ENCODE measurements at regions not wholly inside any gene's neighbourhood (a gene's known extent, or its start where the extent isn't known, plus 50 kb on each side); places are given as distances from the start of the nearest gene placed in this dataset.
A peak's percentile ranks its signal among the peaks of the same experiment; 100 is the strongest.

GRCh38 chr2:74036010-74036409 lies 51.3 kb downstream of the TET3 start:
- no peaks in the 10 kb centered on the region for H3K27me3 ChIP-seq (ENCODE audit: control insufficient read depth in 1 of 2, insufficient read depth in 2 of 2, low read length in 2 of 2)
- H3K27ac ChIP-seq (ENCODE audit: low read depth, low read length) = no peak overlapping the region
- H3K36me3 ChIP-seq (ENCODE audit: control insufficient read depth in 1 of 2, insufficient read depth in 2 of 2, low read length in 2 of 2) = no peaks in the 10 kb centered on the region
- H3K9ac ChIP-seq (ENCODE audit: low read depth in 1 of 2, low read length in 2 of 2) = no peak overlapping the region
- H3K4me1 ChIP-seq (ENCODE audit: control insufficient read depth in 1 of 2, insufficient read depth in 2 of 2, low read length in 2 of 2) = peaks cover 39 to 44% of the 10 kb centered on the region in 2 donors
- no peaks in the 10 kb centered on the region for H3K9me3 ChIP-seq (ENCODE audit: control insufficient read depth in 1 of 2, low read length in 2 of 2)
- no peak overlapping the region for H3K4me3 ChIP-seq (ENCODE audit: low read depth in 1 of 2, low read length in 2 of 2)

- H3K9me3 ChIP-seq (ENCODE audit: control insufficient read depth in 1 of 2, low read length in 2 of 2) = no peaks in the 10 kb centered on the region
- H3K27ac ChIP-seq (ENCODE audit: low read depth, low read length) = no peak overlapping the region
- peak overlapping the region in 1 of 2 donors; percentile 10 for H3K4me3 ChIP-seq (ENCODE audit: low read depth in 1 of 2, low read length in 2 of 2)
- no peaks in the 10 kb centered on the region for H3K36me3 ChIP-seq (ENCODE audit: control insufficient read depth in 1 of 2, insufficient read depth in 2 of 2, low read length in 2 of 2)
- no peaks in the 10 kb centered on the region for H3K27me3 ChIP-seq (ENCODE audit: control insufficient read depth in 1 of 2, insufficient read depth in 2 of 2, low read length in 2 of 2)
- H3K9ac ChIP-seq (ENCODE audit: low read depth in 1 of 2, low read length in 2 of 2) = no peak overlapping the region
- H3K4me1 ChIP-seq (ENCODE audit: control insufficient read depth in 1 of 2, insufficient read depth in 2 of 2, low read length in 2 of 2) = peaks cover 38 to 42% of the 10 kb centered on the region in 2 donors
These were observed 51.9 kb downstream of the TET3 start for GRCh38 chr2:74036450-74037195.

GRCh38 chr2:74037379-74037860 lies 52.7 kb downstream of the TET3 start:
- H3K9ac ChIP-seq (ENCODE audit: low read depth in 1 of 2, low read length in 2 of 2) = no peak overlapping the region
- peaks cover 32 to 34% of the 10 kb centered on the region in 2 donors for H3K4me1 ChIP-seq (ENCODE audit: control insufficient read depth in 1 of 2, insufficient read depth in 2 of 2, low read length in 2 of 2)

GRCh38 chr2:74039611-74040010 lies 54.9 kb downstream of the TET3 start:
- Histone ChIP-seq H3K4me1 (ENCODE audit: control insufficient read depth in 1 of 2, insufficient read depth in 2 of 2, low read length in 2 of 2) (peaks cover 35 to 38% of the 10 kb centered on the region in 2 donors), H3K9me3 (ENCODE audit: control insufficient read depth in 1 of 2, low read length in 2 of 2) (no peaks in the 10 kb centered on the region)

More at GRCh38 chr2:74037379-74037860, 52.7 kb downstream of the TET3 start:
- Histone ChIP-seq H3K27ac (ENCODE audit: low read depth, low read length) (no peak overlapping the region), H3K27me3 (ENCODE audit: control insufficient read depth in 1 of 2, insufficient read depth in 2 of 2, low read length in 2 of 2) (no peaks in the 10 kb centered on the region), H3K9me3 (ENCODE audit: control insufficient read depth in 1 of 2, low read length in 2 of 2) (no peaks in the 10 kb centered on the region), H3K4me3 (ENCODE audit: low read depth in 1 of 2, low read length in 2 of 2) (peak overlapping the region; percentile 6 to 10), H3K36me3 (ENCODE audit: control insufficient read depth in 1 of 2, insufficient read depth in 2 of 2, low read length in 2 of 2) (no peaks in the 10 kb centered on the region)

GRCh38 chr2:74041182-74041581 lies 56.5 kb downstream of the TET3 start:
- H3K27ac ChIP-seq (ENCODE audit: low read depth, low read length) = no peak overlapping the region
- no peaks in the 10 kb centered on the region for H3K27me3 ChIP-seq (ENCODE audit: control insufficient read depth in 1 of 2, insufficient read depth in 2 of 2, low read length in 2 of 2)
- no peak overlapping the region for H3K4me3 ChIP-seq (ENCODE audit: low read depth in 1 of 2, low read length in 2 of 2)
- no peaks in the 10 kb centered on the region for H3K9me3 ChIP-seq (ENCODE audit: control insufficient read depth in 1 of 2, low read length in 2 of 2)
- peaks cover 0 to under 1% of the 10 kb centered on the region in 2 donors for H3K36me3 ChIP-seq (ENCODE audit: control insufficient read depth in 1 of 2, insufficient read depth in 2 of 2, low read length in 2 of 2)
- H3K4me1 ChIP-seq (ENCODE audit: control insufficient read depth in 1 of 2, insufficient read depth in 2 of 2, low read length in 2 of 2) = peaks cover 32 to 39% of the 10 kb centered on the region in 2 donors
- H3K9ac ChIP-seq (ENCODE audit: low read depth in 1 of 2, low read length in 2 of 2) = no peak overlapping the region

More at GRCh38 chr2:74039611-74040010, 54.9 kb downstream of the TET3 start:
- Histone ChIP-seq H3K27me3 (ENCODE audit: control insufficient read depth in 1 of 2, insufficient read depth in 2 of 2, low read length in 2 of 2) (no peaks in the 10 kb centered on the region), H3K27ac (ENCODE audit: low read depth, low read length) (no peak overlapping the region), H3K4me3 (ENCODE audit: low read depth in 1 of 2, low read length in 2 of 2) (no peak overlapping the region), H3K9ac (ENCODE audit: low read depth in 1 of 2, low read length in 2 of 2) (no peak overlapping the region), H3K36me3 (ENCODE audit: control insufficient read depth in 1 of 2, insufficient read depth in 2 of 2, low read length in 2 of 2) (no peaks in the 10 kb centered on the region)

GRCh38 chr2:74041726-74042125 lies 57.0 kb downstream of the TET3 start:
- Histone ChIP-seq H3K36me3 (ENCODE audit: control insufficient read depth in 1 of 2, insufficient read depth in 2 of 2, low read length in 2 of 2) (peaks cover 0 to 6% of the 10 kb centered on the region in 2 donors), H3K27ac (ENCODE audit: low read depth, low read length) (no peak overlapping the region), H3K27me3 (ENCODE audit: control insufficient read depth in 1 of 2, insufficient read depth in 2 of 2, low read length in 2 of 2) (no peaks in the 10 kb centered on the region), H3K4me1 (ENCODE audit: control insufficient read depth in 1 of 2, insufficient read depth in 2 of 2, low read length in 2 of 2) (peaks cover 27 to 33% of the 10 kb centered on the region in 2 donors), H3K4me3 (ENCODE audit: low read depth in 1 of 2, low read length in 2 of 2) (no peak overlapping the region), H3K9me3 (ENCODE audit: control insufficient read depth in 1 of 2, low read length in 2 of 2) (no peaks in the 10 kb centered on the region), H3K9ac (ENCODE audit: low read depth in 1 of 2, low read length in 2 of 2) (no peak overlapping the region)

GRCh38 chr2:74042606-74043005 lies 57.9 kb downstream of the TET3 start:
- Histone ChIP-seq H3K27ac (ENCODE audit: low read depth, low read length) (no peak overlapping the region), H3K9me3 (ENCODE audit: control insufficient read depth in 1 of 2, low read length in 2 of 2) (no peaks in the 10 kb centered on the region), H3K4me3 (ENCODE audit: low read depth in 1 of 2, low read length in 2 of 2) (no peak overlapping the region), H3K27me3 (ENCODE audit: control insufficient read depth in 1 of 2, insufficient read depth in 2 of 2, low read length in 2 of 2) (no peaks in the 10 kb centered on the region), H3K4me1 (ENCODE audit: control insufficient read depth in 1 of 2, insufficient read depth in 2 of 2, low read length in 2 of 2) (peaks cover 18 to 25% of the 10 kb centered on the region in 2 donors), H3K36me3 (ENCODE audit: control insufficient read depth in 1 of 2, insufficient read depth in 2 of 2, low read length in 2 of 2) (peaks cover 0 to 15% of the 10 kb centered on the region in 2 donors), H3K9ac (ENCODE audit: low read depth in 1 of 2, low read length in 2 of 2) (no peak overlapping the region)

GRCh38 chr2:74043345-74044329 lies 58.9 kb downstream of the TET3 start:
- no peak overlapping the region for H3K9ac ChIP-seq (ENCODE audit: low read depth in 1 of 2, low read length in 2 of 2)
- H3K4me3 ChIP-seq (ENCODE audit: low read depth in 1 of 2, low read length in 2 of 2) = no peak overlapping the region
- H3K27me3 ChIP-seq (ENCODE audit: control insufficient read depth in 1 of 2, insufficient read depth in 2 of 2, low read length in 2 of 2) = no peaks in the 10 kb centered on the region
- peak overlapping the region; percentile 13 for H3K27ac ChIP-seq (ENCODE audit: low read depth, low read length)
- no peaks in the 10 kb centered on the region for H3K9me3 ChIP-seq (ENCODE audit: control insufficient read depth in 1 of 2, low read length in 2 of 2)
- H3K36me3 ChIP-seq (ENCODE audit: control insufficient read depth in 1 of 2, insufficient read depth in 2 of 2, low read length in 2 of 2) = peaks cover 4 to 22% of the 10 kb centered on the region in 2 donors
- H3K4me1 ChIP-seq (ENCODE audit: control insufficient read depth in 1 of 2, insufficient read depth in 2 of 2, low read length in 2 of 2) = peaks cover 11 to 30% of the 10 kb centered on the region in 2 donors

GRCh38 chr2:74044999-74045398 lies 60.3 kb downstream of the TET3 start:
- H3K27me3 ChIP-seq (ENCODE audit: control insufficient read depth in 1 of 2, insufficient read depth in 2 of 2, low read length in 2 of 2) = no peaks in the 10 kb centered on the region
- H3K27ac ChIP-seq (ENCODE audit: low read depth, low read length) = no peak overlapping the region
- no peak overlapping the region for H3K4me3 ChIP-seq (ENCODE audit: low read depth in 1 of 2, low read length in 2 of 2)
- H3K4me1 ChIP-seq (ENCODE audit: control insufficient read depth in 1 of 2, insufficient read depth in 2 of 2, low read length in 2 of 2) = peaks cover 23 to 43% of the 10 kb centered on the region in 2 donors
- H3K36me3 ChIP-seq (ENCODE audit: control insufficient read depth in 1 of 2, insufficient read depth in 2 of 2, low read length in 2 of 2) = peaks cover 4 to 22% of the 10 kb centered on the region in 2 donors
- no peak overlapping the region for H3K9ac ChIP-seq (ENCODE audit: low read depth in 1 of 2, low read length in 2 of 2)
- no peaks in the 10 kb centered on the region for H3K9me3 ChIP-seq (ENCODE audit: control insufficient read depth in 1 of 2, low read length in 2 of 2)

- Histone ChIP-seq H3K27me3 (ENCODE audit: control insufficient read depth in 1 of 2, insufficient read depth in 2 of 2, low read length in 2 of 2) (no peaks in the 10 kb centered on the region), H3K4me3 (ENCODE audit: low read depth in 1 of 2, low read length in 2 of 2) (no peak overlapping the region), H3K36me3 (ENCODE audit: control insufficient read depth in 1 of 2, insufficient read depth in 2 of 2, low read length in 2 of 2) (peaks cover 4 to 22% of the 10 kb centered on the region in 2 donors), H3K27ac (ENCODE audit: low read depth, low read length) (no peak overlapping the region), H3K9ac (ENCODE audit: low read depth in 1 of 2, low read length in 2 of 2) (no peak overlapping the region), H3K9me3 (ENCODE audit: control insufficient read depth in 1 of 2, low read length in 2 of 2) (no peaks in the 10 kb centered on the region), H3K4me1 (ENCODE audit: control insufficient read depth in 1 of 2, insufficient read depth in 2 of 2, low read length in 2 of 2) (peaks cover 23 to 45% of the 10 kb centered on the region in 2 donors)
These were observed 60.7 kb downstream of the TET3 start for GRCh38 chr2:74045454-74045853.

Data from duodenal mucosa (tissue), 2 donors.